H4 (cell line): ENCODE measurements at regions not wholly inside any gene's neighbourhood (a gene's known extent, or its start where the extent isn't known, plus 50 kb on each side); places are given as distances from the start of the nearest gene placed in this dataset.
A peak's percentile ranks its signal among the peaks of the same experiment; 100 is the strongest.
"Not testable (repeated sequence)": the region's sequence is repeated elsewhere in the genome, so short reads cannot be mapped to it uniquely, and the experiment has no call there.

Source experiments
- DNase-seq: peaks from one replicate; pipeline ENCODE4 v3.0.0-alpha.2; 2015; ENCODE audit warnings: low spot score

DNA sequence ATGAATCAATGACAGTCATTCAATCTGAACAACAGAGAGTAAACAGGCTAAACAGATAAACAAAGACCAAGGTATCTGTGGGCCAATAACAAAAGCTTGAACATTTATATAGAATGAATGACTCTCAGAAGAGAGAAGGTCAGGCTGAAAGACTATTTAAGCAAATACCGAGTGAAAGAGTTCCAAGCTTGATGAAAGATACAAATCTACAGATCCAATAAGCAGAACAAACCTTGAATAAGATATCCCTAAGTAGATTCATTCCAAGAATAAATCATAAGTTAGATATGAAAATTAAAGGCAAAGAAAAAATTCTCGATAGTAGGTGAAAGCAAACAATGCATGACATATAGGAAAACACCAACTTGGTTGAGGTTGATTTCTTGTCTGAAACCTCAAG lies 376.4 kb upstream of the IGFBP3 start:
- no peak for DNase-seq

DNA sequence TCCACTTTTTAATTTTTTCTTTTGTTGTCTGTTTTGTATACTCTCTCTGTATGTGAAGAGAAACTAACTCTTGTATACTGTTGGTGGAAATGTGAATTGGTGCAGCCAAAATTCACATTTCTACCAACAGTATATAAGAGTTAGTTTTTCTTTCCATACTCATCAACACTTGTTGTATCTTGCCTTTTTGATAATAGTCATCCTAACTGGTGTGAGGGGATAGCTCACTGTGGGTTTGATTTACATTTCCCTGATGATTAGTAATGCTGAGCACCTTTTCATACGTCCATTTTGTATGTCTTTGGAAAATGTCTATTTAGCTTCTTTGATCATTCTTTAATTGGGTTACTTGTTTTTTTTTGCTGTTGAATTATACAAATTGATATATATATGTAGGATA lies 375.5 kb upstream of the IGFBP3 start:
- no peak for DNase-seq

DNA sequence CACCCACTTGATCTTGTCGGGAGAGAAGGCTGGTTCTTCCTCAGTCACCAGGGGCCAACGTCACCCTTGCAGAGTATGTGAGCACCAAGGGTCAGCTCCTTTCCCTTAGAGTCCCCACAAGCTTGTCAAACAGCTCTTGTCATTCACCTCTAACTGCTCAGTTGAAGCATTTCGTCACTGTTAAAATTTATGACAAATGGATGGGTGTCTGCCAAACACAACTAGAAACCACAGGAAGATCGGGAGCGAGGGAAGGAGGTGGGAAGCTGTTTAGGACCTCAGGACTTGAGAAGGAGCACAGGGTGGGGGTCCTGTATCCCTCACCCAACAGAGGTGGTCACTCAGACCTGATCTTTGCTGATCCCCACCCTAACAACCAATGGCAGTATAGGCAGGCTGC lies 373.3 kb upstream of the IGFBP3 start:
- no peak for DNase-seq

- no peak for DNase-seq
These were observed 371.7 kb upstream of the IGFBP3 start for GRCh38 chr7:46292741-46293140.

DNA sequence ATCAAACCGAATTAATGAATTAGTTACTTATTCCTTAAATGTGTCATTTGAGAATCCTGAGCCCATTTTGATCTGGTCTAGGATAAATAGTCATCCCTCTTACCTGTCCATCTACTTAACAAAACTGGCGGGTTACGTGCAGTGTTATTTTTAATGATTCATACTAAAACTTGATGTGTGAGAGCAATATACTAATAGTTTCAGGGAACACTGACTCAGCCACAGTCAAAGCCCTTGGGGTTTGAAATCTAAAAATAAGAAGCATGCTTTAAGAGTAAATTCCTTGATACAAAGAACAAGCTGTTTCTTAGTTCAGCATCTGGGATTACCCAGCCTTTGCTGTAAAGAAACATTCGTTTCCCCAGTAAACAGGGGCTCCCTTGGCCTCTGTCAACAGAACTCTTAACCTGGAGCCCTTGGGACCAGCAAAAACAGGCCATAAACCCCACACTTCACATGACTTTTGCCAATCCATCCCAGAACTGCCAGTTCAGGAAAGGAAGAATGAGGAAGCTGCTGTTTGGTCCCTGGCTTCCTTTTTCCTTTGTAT lies 370.6 kb upstream of the IGFBP3 start:
- DNase-seq: no peak

- peak; percentile 78 for DNase-seq
These were observed 370.0 kb upstream of the IGFBP3 start for GRCh38 chr7:46291050-46291438.

GRCh38 chr7:46290374-46291049 lies 369.4 kb upstream of the IGFBP3 start:
- DNase-seq: no peak

DNA sequence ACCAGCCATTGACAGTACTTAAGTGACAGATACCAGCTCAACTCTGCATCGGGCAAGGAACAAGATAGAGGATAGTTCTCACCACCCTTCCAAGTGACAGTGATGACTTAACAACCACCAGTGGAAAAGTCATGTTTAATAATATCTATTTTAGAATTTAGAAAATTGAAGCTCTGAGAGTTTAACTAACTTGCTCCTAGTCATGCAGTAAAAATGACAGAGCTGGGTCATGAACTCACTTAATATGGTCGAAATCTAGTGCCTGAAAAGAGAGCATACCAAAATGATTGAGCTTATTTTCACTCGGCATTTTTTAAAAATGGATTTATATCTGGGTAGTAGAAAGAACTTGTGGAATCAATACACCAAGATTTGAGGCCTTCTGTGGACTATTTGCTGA lies 367.8 kb upstream of the IGFBP3 start:
- DNase-seq: no peak

- DNase-seq: no peak
These were observed 366.9 kb upstream of the IGFBP3 start for GRCh38 chr7:46288010-46288409.

- no peak for DNase-seq
These were observed 365.9 kb upstream of the IGFBP3 start for GRCh38 chr7:46286957-46287356.

DNA sequence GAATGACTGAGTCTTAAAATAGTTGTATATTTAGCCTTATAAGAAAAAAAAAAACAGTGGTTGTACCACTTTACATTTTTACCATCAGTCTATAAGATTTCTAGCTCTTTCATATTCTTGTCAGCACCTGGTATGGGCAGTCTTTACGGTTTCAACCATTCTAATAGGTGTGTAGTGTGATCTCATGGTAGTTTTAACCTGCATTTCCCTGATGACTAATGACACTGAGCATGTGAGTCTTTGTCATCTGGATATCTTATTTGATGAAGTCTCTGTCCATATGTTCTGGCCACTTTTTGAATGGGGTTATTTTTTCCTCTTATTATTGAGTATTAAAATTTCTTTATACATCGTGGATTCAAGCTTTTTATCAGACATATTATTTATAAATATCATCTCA lies 365.3 kb upstream of the IGFBP3 start:
- DNase-seq: no peak

DNA sequence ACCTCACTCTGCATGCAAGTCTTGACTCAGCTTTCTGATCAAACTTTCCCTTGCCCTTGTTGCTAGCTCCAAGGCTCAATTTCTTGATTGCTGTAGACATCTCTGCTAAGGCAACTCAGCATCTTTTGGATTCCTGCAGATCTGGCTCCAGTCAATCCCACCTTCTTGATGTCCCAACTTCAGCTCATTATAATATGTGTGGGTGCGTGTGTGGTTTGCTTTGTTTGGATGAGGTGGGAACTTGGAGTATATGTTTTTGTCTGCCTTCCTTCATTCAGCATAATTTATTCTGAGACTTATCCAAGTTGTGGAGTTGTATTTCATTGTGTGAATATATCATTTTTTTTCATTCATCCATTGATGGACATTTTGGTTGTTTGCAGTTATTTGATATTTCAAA lies 364.8 kb upstream of the IGFBP3 start:
- DNase-seq: peak; percentile 45

DNA sequence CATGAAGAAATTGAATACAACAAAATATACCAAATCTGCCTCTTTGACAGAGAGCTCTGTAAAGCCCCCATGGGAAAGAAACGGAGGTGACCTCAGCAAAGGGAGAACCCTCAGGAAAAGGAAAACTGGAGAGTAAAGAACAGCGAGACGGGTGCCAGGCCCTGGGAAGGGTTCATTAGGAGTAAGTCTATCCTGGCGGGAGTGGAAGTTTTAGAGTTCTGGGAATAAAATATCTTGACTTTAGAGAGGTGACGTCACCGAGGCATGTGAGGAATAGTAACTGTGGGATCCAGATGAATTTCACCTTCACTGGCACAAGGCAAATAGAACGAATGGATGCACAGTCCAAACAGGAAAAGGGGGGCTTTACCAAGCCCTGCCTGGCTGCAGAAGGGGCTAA lies 362.8 kb upstream of the IGFBP3 start:
- DNase-seq: no peak

DNA sequence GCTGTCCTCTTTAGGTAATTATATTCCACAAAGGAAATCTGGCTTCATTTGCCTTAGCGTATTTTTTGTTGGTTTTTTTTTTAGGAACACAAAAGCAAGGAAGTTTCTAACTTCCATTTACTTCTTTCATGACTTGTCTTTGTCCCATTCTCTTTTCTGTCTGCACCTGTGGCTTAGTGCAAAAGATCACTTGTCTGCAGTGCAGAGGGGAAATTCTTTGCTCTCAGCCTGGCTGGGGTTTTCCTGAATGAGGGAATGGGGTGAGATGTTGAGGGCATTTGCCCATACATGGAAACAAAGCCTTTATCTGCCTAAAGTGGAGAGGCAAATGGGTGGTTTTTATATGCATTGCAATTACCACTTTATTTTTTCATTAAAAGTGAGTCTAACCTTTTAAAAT lies 361.1 kb upstream of the IGFBP3 start:
- no peak for DNase-seq

GRCh38 chr7:46281071-46281470 lies 360.0 kb upstream of the IGFBP3 start:
- DNase-seq: no peak

GRCh38 chr7:46279290-46279689 lies 358.2 kb upstream of the IGFBP3 start:
- DNase-seq: no peak

- no peak for DNase-seq
These were observed 343.6 kb upstream of the IGFBP3 start for GRCh38 chr7:46264646-46265045.

- not testable (repeated sequence) for DNase-seq
These were observed 340.6 kb upstream of the IGFBP3 start for GRCh38 chr7:46261638-46262037.

DNA sequence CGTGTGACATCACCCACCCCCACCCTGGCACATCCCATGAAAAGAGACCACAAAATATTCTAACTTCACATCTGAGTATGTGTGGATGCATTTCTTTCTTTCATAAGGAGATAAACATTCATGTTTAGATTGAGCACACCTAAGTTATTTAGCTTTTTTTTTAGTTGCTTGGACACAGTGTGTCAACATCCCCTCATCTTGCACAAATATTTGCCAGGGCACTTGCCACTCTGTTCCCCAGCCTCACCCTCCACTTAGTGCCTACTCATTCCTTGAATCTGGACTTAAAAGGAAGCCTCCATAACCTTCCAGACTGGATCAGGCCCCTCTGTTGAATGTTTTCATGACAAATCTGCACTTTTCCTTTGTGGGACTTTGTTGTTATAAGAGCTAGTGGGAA lies 338.9 kb upstream of the IGFBP3 start:
- DNase-seq: no peak

DNA sequence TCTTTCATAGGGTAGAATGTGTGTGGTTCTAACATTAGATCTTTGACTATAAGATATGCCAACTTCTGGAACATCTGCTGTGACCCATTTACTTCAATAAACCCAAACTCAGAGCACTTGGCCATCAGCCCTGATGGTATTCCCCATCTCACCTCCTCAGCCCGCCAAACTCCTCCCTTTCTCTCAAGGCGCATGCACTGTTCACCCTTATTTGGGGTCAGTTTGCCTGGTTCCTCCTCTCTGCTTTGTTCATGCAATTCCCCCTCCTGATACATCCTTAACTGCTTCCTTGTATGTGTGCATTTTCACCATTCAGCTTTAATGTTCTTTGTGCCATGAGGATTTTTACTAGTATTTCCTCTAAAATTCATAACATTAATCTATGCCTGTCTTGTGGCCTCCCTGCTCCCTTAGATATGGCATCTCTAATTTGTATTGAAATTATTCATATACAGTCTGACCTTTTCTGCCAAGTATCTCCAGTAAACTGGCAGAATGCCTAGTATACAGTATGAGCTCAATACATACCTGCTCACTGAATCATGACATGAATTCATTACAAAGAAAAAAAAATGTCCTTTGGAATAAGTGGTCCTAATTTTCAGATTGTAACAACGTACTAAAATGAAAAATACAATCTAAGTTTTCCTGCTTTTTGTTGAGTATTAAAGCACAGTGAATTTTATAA lies 336.8 kb upstream of the IGFBP3 start:
- DNase-seq: peak; percentile 86

DNA sequence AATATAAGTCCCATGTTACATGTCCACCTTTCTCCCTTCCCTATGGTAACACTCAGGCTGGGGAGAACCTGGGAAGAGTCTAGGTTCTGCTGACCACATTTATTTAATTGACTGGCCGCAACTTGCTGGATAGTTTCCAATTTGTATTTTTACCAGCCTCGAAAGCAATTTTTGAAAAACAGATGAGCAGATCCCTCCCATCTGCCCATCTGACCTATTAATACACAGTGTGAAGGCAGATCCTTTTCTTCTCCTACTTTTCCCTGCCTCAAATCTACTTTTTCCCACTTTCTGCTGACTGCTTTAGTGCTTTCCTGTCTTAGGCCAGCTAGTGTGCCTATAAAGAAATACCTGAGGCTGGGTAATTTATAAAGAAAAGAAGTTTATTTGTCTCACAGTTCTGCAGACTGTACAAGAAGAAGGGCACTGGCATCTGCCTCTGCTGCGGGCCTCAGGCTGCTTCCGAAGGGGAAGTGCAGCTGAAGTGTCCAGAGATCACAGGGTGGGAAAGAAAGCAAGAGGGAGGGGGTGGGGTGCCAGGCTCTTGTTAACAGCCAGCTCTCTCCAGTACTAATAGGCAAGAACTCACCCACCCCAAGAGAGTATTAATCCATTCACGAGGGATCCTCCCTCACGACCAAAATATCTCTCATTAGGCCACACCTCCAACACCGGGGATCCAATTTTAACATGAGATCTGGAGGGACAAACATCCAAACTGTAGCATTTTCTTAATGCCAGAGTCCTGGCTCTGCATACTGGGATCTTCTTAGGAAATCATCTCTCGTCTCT lies 336.0 kb upstream of the IGFBP3 start:
- peak; percentile 88 for DNase-seq

GRCh38 chr7:46253520-46253919 lies 332.4 kb upstream of the IGFBP3 start:
- no peak for DNase-seq

GRCh38 chr7:46247664-46248063 lies 326.6 kb upstream of the IGFBP3 start:
- DNase-seq: no peak
